HTR-8/SVneo (cell line): ENCODE measurements at regions not wholly inside any gene's neighbourhood (a gene's known extent, or its start where the extent isn't known, plus 50 kb on each side); places are given as distances from the start of the nearest gene placed in this dataset.
"Not testable (repeated sequence)": the region's sequence is repeated elsewhere in the genome, so short reads cannot be mapped to it uniquely, and the experiment has no call there.

Experiments
- DNase-seq: peaks from one replicate; pipeline ENCODE4 v3.0.0; 2011; ENCODE audit warnings: low spot score, mixed read lengths; ENCODE audit not compliant: insufficient read length
- FAIRE-seq: peaks from 2 replicates; lab custom pipeline; 2011; peaks lifted over from hg19 to GRCh38; lab: Jason Lieb, UNC

GRCh38 chr4:12966726-12967125 lies 517.4 kb downstream of the RAB28 start:
- no peak for DNase-seq
- no peak for FAIRE-seq

GRCh38 chr4:12965334-12965733 lies 518.8 kb downstream of the RAB28 start:
- DNase-seq (no peak), FAIRE-seq (no peak)

GRCh38 chr4:12963912-12964311 lies 520.2 kb downstream of the RAB28 start:
- no peak for DNase-seq
- FAIRE-seq: no peak

- FAIRE-seq: no peak
Observed at GRCh38 chr4:12963291-12963690, 520.8 kb downstream of the RAB28 start.

GRCh38 chr4:12961713-12962112 lies 522.4 kb downstream of the RAB28 start:
- FAIRE-seq (no peak), DNase-seq (no peak)

More at GRCh38 chr4:12963291-12963690, 520.8 kb downstream of the RAB28 start:
- no peak for DNase-seq

- FAIRE-seq (no peak), DNase-seq (no peak)
Observed at GRCh38 chr4:12958436-12958835, 525.7 kb downstream of the RAB28 start.

- no peak for FAIRE-seq
Observed at GRCh38 chr4:12957108-12957507, 527.0 kb downstream of the RAB28 start.

GRCh38 chr4:12956026-12956425 lies 528.1 kb downstream of the RAB28 start:
- FAIRE-seq (no peak), DNase-seq (no peak)

More at GRCh38 chr4:12957108-12957507, 527.0 kb downstream of the RAB28 start:
- DNase-seq: no peak

- FAIRE-seq (no peak), DNase-seq (no peak)
Observed at GRCh38 chr4:12949719-12950490, 534.2 kb downstream of the RAB28 start.

- DNase-seq: no peak
- FAIRE-seq: no peak
Observed at GRCh38 chr4:12943069-12943468, 541.1 kb downstream of the RAB28 start.

GRCh38 chr4:12933760-12934221 lies 550.3 kb downstream of the RAB28 start:
- DNase-seq (no peak), FAIRE-seq (no peak)

- FAIRE-seq (no peak), DNase-seq (no peak)
Observed at GRCh38 chr4:12932203-12932788, 551.8 kb downstream of the RAB28 start.

GRCh38 chr4:12929784-12930183 lies 554.4 kb downstream of the RAB28 start:
- FAIRE-seq: no peak
- no peak for DNase-seq

- FAIRE-seq: no peak
- DNase-seq: no peak
Observed at GRCh38 chr4:12928751-12929150, 555.4 kb downstream of the RAB28 start.

- FAIRE-seq (no peak), DNase-seq (no peak)
Observed at GRCh38 chr4:12926189-12927066, 557.7 kb downstream of the RAB28 start.

GRCh38 chr4:12924728-12925320 lies 559.3 kb downstream of the RAB28 start:
- FAIRE-seq (no peak), DNase-seq (no peak)

GRCh38 chr4:12924253-12924652 lies 559.9 kb downstream of the RAB28 start:
- no peak for FAIRE-seq
- no peak for DNase-seq

GRCh38 chr4:12912896-12913418 lies 571.2 kb downstream of the RAB28 start:
- no peak for FAIRE-seq
- DNase-seq: no peak

- FAIRE-seq: no peak
- DNase-seq: no peak
Observed at GRCh38 chr4:12911750-12912358, 572.3 kb downstream of the RAB28 start.

- FAIRE-seq, DNase-seq: not testable (repeated sequence)
Observed at GRCh38 chr4:12903640-12904039, 580.5 kb downstream of the RAB28 start.
